B cell (primary cell): ENCODE measurements at regions not wholly inside any gene's neighbourhood (a gene's known extent, or its start where the extent isn't known, plus 50 kb on each side); places are given as distances from the start of the nearest gene placed in this dataset.

Source experiments
- ATAC-seq: fragments of 200-7000 bp; cut with Tn5 transposase; one replicate; pipeline ENCODE4 v1.10.0; 2021; ENCODE audit warnings: low read depth, mild to moderate bottlenecking, moderate number of reproducible peaks, moderate library complexity
- CTCF ChIA-PET: fragments of 350-600 bp; sonication (Branson Sonifier 250); formaldehyde crosslinking; loops from one replicate; lab custom pipeline; 2021; ENCODE audit warnings: antibody characterized with exemption, inconsistent platforms; lab: Charles Lee
- POLR2A ChIA-PET: fragments of 350-600 bp; sonication (Branson Sonifier 250); formaldehyde crosslinking; loops from one replicate; lab custom pipeline; 2021; ENCODE audit warnings: antibody characterized with exemption; lab: Charles Lee
- DNase-seq: peaks from one replicate; pipeline ENCODE4 v3.0.0; 2013
- H2AFZ ChIP-seq: 2 replicates; pipeline ENCODE4 v1.6.1; 2012; ENCODE audit warnings: mild to moderate bottlenecking, low read depth, low read length; ENCODE audit not compliant: insufficient read depth, poor library complexity, severe bottlenecking
- H3K27ac ChIP-seq, 2 donors: 1 replicate in 1 of 2; 2 replicates in 1 of 2; pipeline ENCODE4 v1.5.1; 2012 to 2013; ENCODE audit warnings: low read length in 2 of 2, mild to moderate bottlenecking in 2 of 2, moderate library complexity in 1 of 2
- H3K27me3 ChIP-seq, 4 experiments: fragments of 200-600 bp in 1 of 4; sonication (generic) in 1 of 4; replicated peaks in 1 of 4; 1 replicate in 2 of 4; 2 replicates in 2 of 4; pipeline versions ENCODE4 v1.6.1 to v1.7.0; 2013 to 2016; ENCODE audit warnings: low read length in 3 of 4, mild to moderate bottlenecking in 2 of 4, mixed read lengths in 1 of 4, moderate library complexity in 1 of 4; ENCODE audit not compliant: insufficient read depth in 4 of 4, control insufficient read depth in 3 of 4; ENCODE audit errors: control extremely low read depth in 1 of 4
- H3K36me3 ChIP-seq, 2 experiments: replicated peaks in 1 of 2; 1 replicate in 1 of 2; 2 replicates in 1 of 2; pipeline versions ENCODE4 v1.6.1 to v1.7.1; 2013; ENCODE audit warnings: low read length in 1 of 2; ENCODE audit not compliant: insufficient read depth in 2 of 2, control insufficient read depth in 1 of 2; ENCODE audit errors: control extremely low read depth in 1 of 2, extremely low read depth in 1 of 2
- H3K4me1 ChIP-seq, 2 donors: fragments of 200-600 bp in 1 of 2; sonication (generic) in 1 of 2; 1 replicate in 1 of 2; 2 replicates in 1 of 2; pipeline versions ENCODE4 v1.5.1 to v1.6.1; 2013 to 2017; ENCODE audit warnings: low read length in 2 of 2; ENCODE audit not compliant: control insufficient read depth in 2 of 2, insufficient read depth in 2 of 2
- H3K4me2 ChIP-seq: replicated peaks from 2 replicates; pipeline ENCODE3; 2012; ENCODE audit warnings: mild to moderate bottlenecking, low read depth, low read length; ENCODE audit not compliant: poor library complexity, severe bottlenecking
- H3K4me3 ChIP-seq, 5 experiments: fragments of 200-600 bp in 1 of 5; sonication (generic) in 1 of 5; 1 replicate in 3 of 5; 2 replicates in 2 of 5; pipeline versions ENCODE4 v1.5.1 to v1.7.0; 2011 to 2016; ENCODE audit warnings: low read length in 4 of 5, mild to moderate bottlenecking in 4 of 5, low read depth in 2 of 5, control low read depth in 1 of 5, moderate library complexity in 1 of 5; ENCODE audit not compliant: insufficient read depth in 1 of 5; ENCODE audit errors: control extremely low read depth in 1 of 5, extremely low read depth in 1 of 5
- H3K79me2 ChIP-seq: fragments of 200-600 bp; sonication (generic); one replicate; pipeline ENCODE4 v1.6.0; 2016; ENCODE audit warnings: low read length; ENCODE audit not compliant: control insufficient read depth, insufficient read depth
- H3K9ac ChIP-seq: fragments of 200-600 bp; sonication (generic); 2 replicates; pipeline ENCODE4 v1.6.1; 2017; ENCODE audit warnings: mild to moderate bottlenecking, low read length, moderate library complexity
- H3K9me3 ChIP-seq, 3 donors: one replicate each; pipeline versions ENCODE4 v1.6.1 to v1.7.1; 2013; ENCODE audit warnings: low read length in 2 of 3; ENCODE audit not compliant: control insufficient read depth in 2 of 3, insufficient read depth in 1 of 3; ENCODE audit errors: control extremely low read depth in 1 of 3
- H4K20me1 ChIP-seq: 2 replicates; pipeline ENCODE4 v1.6.0; 2012; ENCODE audit warnings: mild to moderate bottlenecking, low read length; ENCODE audit not compliant: insufficient read depth, control insufficient read depth, poor library complexity, severe bottlenecking
- H3K27ac Mint-ChIP-seq: one replicate; pipeline ENCODE4 v1.8.0; 2021; ENCODE audit warnings: mixed read lengths
- H3K27me3 Mint-ChIP-seq: one replicate; pipeline ENCODE4 v1.8.0; 2021; ENCODE audit warnings: mixed read lengths
- H3K4me1 Mint-ChIP-seq: one replicate; pipeline ENCODE4 v1.8.0; 2021; ENCODE audit warnings: mixed read lengths
- H3K4me3 Mint-ChIP-seq: one replicate; pipeline ENCODE4 v1.8.0; 2021; ENCODE audit warnings: mixed read lengths
- H3K9me3 Mint-ChIP-seq: one replicate; pipeline ENCODE4 v1.8.0; 2022; ENCODE audit warnings: mixed read lengths; ENCODE audit not compliant: insufficient read depth
- CTCF ChIP-seq: fragments of 200-600 bp; IDR thresholded peaks from one replicate; pipeline ENCODE4 v1.8.0; 2022; ENCODE audit warnings: antibody characterized with exemption, mild to moderate bottlenecking
- EZH2 ChIP-seq: IDR thresholded peaks from 2 replicates; pipeline ENCODE4 v1.6.1; 2012; ENCODE audit warnings: borderline replicate concordance, low read depth, mild to moderate bottlenecking, moderate library complexity, low read length; ENCODE audit not compliant: insufficient read depth, poor library complexity, severe bottlenecking
- WGBS: methylation state at CpG from one replicate; pipeline ENCODE4 v1.1.5; 2013; ENCODE audit warnings: missing lambda C conversion rate; ENCODE audit not compliant: insufficient coverage; 5-methylcytosine and 5-hydroxymethylcytosine counted together
- intact Hi-C: fragments of 100-400 bp; cut with micrococcal nuclease; formaldehyde crosslinking; loops from one replicate; pipeline ENCODE4 v1.10.0; 2022

DNA sequence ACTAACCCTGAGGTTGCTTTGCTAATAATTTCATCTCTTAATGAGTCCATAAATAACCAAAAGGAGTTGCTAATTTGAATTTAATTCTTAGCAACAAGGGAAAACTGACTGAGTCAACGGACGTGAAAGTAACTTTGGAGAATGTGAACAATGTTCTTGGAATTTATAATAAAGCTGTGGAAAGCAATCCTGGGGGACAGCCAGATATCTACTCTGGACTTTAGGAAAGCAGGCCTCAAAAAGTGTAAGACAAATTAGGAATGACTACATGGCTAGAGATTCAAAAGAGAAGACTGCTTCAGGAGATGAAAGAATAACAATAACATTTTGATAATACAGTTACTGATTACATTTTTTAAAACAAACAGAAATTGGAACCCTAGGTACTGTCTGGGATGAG lies 318.4 kb upstream of the COL8A1 start:
- no peak overlapping the region for H3K4me2 ChIP-seq
- H3K4me1 Mint-ChIP-seq: no peaks in the 10 kb centered on the region
- WGBS: 100% methylated on average over 2 of the region's 2 CpGs

DNA sequence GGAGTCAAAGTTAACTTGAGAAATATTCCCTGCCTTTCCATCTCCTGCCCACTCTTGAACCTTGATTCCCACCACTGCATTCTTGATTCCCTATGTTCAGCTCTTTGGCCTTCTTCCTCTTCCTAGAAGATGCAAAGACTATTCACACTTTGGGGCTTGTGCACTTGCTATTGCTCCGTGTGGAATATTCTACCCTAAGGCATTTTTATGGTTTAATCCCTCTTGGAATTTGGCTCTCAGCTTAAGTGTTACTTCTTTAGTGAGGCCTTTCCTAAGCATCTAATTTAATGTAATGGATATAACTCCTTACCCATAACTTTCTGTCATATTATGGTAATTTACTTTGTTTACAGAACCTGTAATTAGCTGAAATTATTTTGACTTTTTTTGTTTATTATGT lies 318.9 kb upstream of the COL8A1 start:
- H4K20me1 ChIP-seq: no peaks in the 10 kb centered on the region
- no peak for DNase-seq
- Mint-ChIP-seq H3K4me3 (no peak overlapping the region), H3K4me1 (no peaks in the 10 kb centered on the region), H3K27me3 (no peaks in the 10 kb centered on the region), H3K9me3 (peaks cover 3% of the 10 kb centered on the region), H3K27ac (no peak overlapping the region)
- H3K4me2 ChIP-seq: no peak overlapping the region
- peaks cover 0 to 1% (median 0%) of the 10 kb centered on the region in 3 donors for H3K9me3 ChIP-seq
- no peak for ATAC-seq
- TF ChIP-seq CTCF (no peak), EZH2 (no peak)
- ChIA-PET POLR2A (no interaction called here), CTCF (no interaction called here)
- no peaks in the 10 kb centered on the region for H3K36me3 ChIP-seq
- H3K4me3 ChIP-seq: no peak overlapping the region
- H3K4me1 ChIP-seq: no peaks in the 10 kb centered on the region
- WGBS: no CpG with 5 or more reads among the region's 1 CpG
- no peak overlapping the region for H3K27ac ChIP-seq
- intact Hi-C loops: no loop called here
- H3K9ac ChIP-seq: no peak overlapping the region
- H3K79me2 ChIP-seq: no peaks in the 10 kb centered on the region
- H3K27me3 ChIP-seq: no peaks in the 10 kb centered on the region
- no peak overlapping the region for H2AFZ ChIP-seq

More for the DNA sequence above, 318.4 kb upstream of the COL8A1 start:
- H3K27ac ChIP-seq: no peak overlapping the region
- ATAC-seq (no peak), DNase-seq (no peak)
- no peak for TF ChIP-seq CTCF
- no peak for TF ChIP-seq EZH2
- intact Hi-C loops: no loop called here
- no peaks in the 10 kb centered on the region for H3K27me3 Mint-ChIP-seq
- H4K20me1 ChIP-seq: no peaks in the 10 kb centered on the region
- no peak overlapping the region for H3K4me3 Mint-ChIP-seq
- no peak overlapping the region for H3K4me3 ChIP-seq
- peaks cover 3% of the 10 kb centered on the region for H3K9me3 Mint-ChIP-seq
- H3K79me2 ChIP-seq: no peaks in the 10 kb centered on the region
- H3K36me3 ChIP-seq: no peaks in the 10 kb centered on the region
- H3K27me3 ChIP-seq: no peaks in the 10 kb centered on the region
- CTCF ChIA-PET: no interaction called here
- H3K9ac ChIP-seq: no peak overlapping the region
- no peaks in the 10 kb centered on the region for H3K4me1 ChIP-seq
- H3K9me3 ChIP-seq: peaks cover 0 to 1% (median 0%) of the 10 kb centered on the region in 3 donors
- H3K27ac Mint-ChIP-seq: no peak overlapping the region
- POLR2A ChIA-PET: no interaction called here
- no peak overlapping the region for H2AFZ ChIP-seq
